Mononuclear cell (primary cell): ENCODE measurements at regions not wholly inside any gene's neighbourhood (a gene's known extent, or its start where the extent isn't known, plus 50 kb on each side); places are given as distances from the start of the nearest gene placed in this dataset.

Source experiments
- H3K27me3 ChIP-seq: 2 replicates; pipeline ENCODE4 v1.6.0; 2011; ENCODE audit warnings: low read length, control low read depth; ENCODE audit not compliant: insufficient read depth
- H3K4me1 ChIP-seq: 2 replicates; pipeline ENCODE4 v1.5.1; 2011; ENCODE audit warnings: mild to moderate bottlenecking, low read length, control low read depth; ENCODE audit not compliant: insufficient read depth
- H3K4me3 ChIP-seq: 2 replicates; pipeline ENCODE4 v1.5.1; 2011; ENCODE audit warnings: mild to moderate bottlenecking, low read length, moderate library complexity
- H3K9me3 ChIP-seq: 2 replicates; pipeline ENCODE4 v1.5.1; 2011; ENCODE audit warnings: low read depth, mild to moderate bottlenecking, control low read depth, low read length

GRCh38 chr11:80532633-80533232, 1091.9 kb upstream of the TENM4 start:
- Histone ChIP-seq H3K27me3 (no peaks in the 10 kb centered on the region), H3K9me3 (no peaks in the 10 kb centered on the region), H3K4me3 (no peak overlapping the region), H3K4me1 (no peaks in the 10 kb centered on the region)

GRCh38 chr11:80529726-80530125, 1088.9 kb upstream of the TENM4 start:
- Histone ChIP-seq H3K27me3 (no peaks in the 10 kb centered on the region), H3K4me3 (no peak overlapping the region), H3K4me1 (no peaks in the 10 kb centered on the region), H3K9me3 (no peaks in the 10 kb centered on the region)

GRCh38 chr11:80525663-80526405, 1085.0 kb upstream of the TENM4 start:
- no peaks in the 10 kb centered on the region for H3K27me3 ChIP-seq
- H3K4me1 ChIP-seq: no peaks in the 10 kb centered on the region
- no peak overlapping the region for H3K4me3 ChIP-seq
- no peaks in the 10 kb centered on the region for H3K9me3 ChIP-seq

DNA sequence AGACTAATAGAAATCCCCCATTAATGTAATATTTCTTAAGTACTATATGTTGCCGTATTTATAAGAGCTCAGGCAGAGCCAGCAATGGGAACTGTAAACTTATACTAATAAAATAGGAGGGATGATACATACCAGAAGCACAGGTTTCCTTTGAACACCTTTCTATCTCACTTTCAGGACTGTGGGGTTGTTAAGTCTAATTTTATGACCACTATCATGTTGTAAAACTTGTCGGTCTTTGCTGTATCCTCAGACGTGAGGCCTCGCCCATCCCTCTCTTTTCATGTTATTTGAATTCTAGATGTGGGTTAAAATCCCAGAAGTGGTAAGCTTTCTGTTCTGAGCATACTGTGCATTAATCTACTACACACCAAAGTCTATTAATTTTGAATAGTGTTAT, 1083.5 kb upstream of the TENM4 start:
- H3K4me1 ChIP-seq: no peaks in the 10 kb centered on the region

GRCh38 chr11:80523057-80523456, 1082.2 kb upstream of the TENM4 start:
- no peak overlapping the region for H3K4me3 ChIP-seq
- H3K9me3 ChIP-seq: no peaks in the 10 kb centered on the region
- H3K27me3 ChIP-seq: no peaks in the 10 kb centered on the region

More for the DNA sequence above, 1083.5 kb upstream of the TENM4 start:
- H3K9me3 ChIP-seq: no peaks in the 10 kb centered on the region
- no peak overlapping the region for H3K4me3 ChIP-seq
- no peaks in the 10 kb centered on the region for H3K27me3 ChIP-seq

GRCh38 chr11:80521592-80521991, 1080.8 kb upstream of the TENM4 start:
- no peaks in the 10 kb centered on the region for H3K4me1 ChIP-seq
- H3K9me3 ChIP-seq: no peaks in the 10 kb centered on the region
- H3K27me3 ChIP-seq: no peaks in the 10 kb centered on the region
- no peak overlapping the region for H3K4me3 ChIP-seq

More at GRCh38 chr11:80523057-80523456, 1082.2 kb upstream of the TENM4 start:
- H3K4me1 ChIP-seq: no peaks in the 10 kb centered on the region

DNA sequence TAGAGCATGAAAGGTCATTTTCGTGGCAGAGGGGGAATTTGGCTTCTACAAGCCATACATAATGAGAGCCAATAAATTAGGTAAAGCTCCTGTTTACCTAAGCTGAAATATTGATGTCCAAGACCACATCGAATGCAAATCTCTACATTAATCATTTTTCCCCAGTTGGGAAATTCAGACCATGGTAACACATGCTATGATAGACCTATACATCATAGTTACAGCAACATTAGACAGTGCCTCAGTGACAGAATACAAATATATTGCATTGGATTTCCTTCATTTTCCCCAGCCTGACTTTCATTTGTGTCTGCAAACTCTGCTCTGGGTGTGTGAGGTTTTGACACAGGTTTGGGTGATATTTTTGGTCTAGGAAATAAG, 1079.7 kb upstream of the TENM4 start:
- H3K4me1 ChIP-seq: no peaks in the 10 kb centered on the region
- H3K27me3 ChIP-seq: no peaks in the 10 kb centered on the region
- H3K4me3 ChIP-seq: no peak overlapping the region
- no peaks in the 10 kb centered on the region for H3K9me3 ChIP-seq

DNA sequence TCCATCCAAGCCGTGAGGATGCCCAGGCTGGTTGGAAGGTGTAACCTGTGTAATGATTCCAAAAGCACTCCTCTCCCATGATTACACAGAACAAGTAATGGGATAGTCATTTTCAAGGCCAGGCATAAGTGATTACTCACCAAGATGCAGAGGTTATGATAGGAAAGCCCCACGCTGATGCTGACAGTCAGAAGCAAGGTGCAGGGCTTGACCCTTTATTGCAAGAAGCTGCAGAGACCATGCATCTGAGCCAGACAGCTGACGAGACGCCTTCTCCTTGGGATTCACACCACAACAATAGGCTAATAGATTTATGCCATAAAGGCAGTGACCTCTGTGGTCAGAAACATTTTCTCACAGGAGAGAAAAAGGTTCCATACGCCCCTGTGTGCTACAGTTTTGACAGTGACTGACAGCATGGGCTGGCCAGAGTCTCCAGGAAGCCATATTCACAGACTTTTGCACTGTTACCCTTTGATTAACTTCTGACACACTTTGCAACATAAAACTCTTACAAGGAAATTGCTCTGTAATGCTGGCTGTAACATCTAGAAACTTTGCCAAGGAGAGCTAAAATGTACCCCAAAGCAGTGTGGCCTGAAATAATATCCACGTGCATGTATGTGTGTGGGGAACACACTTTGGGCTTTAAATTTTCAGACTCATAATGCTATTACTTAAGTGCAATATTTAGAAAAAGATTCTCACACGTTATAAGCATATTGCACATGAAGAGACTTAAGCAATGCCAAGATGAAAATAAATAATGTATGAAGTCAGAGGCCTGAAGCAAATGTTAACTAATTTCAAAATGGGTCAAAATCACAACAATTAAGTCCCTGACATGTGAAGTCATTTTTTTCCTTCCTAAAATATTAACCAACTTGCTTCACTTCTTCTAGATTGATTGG, 1079.0 kb upstream of the TENM4 start:
- Histone ChIP-seq H3K9me3 (no peaks in the 10 kb centered on the region), H3K27me3 (no peaks in the 10 kb centered on the region)

DNA sequence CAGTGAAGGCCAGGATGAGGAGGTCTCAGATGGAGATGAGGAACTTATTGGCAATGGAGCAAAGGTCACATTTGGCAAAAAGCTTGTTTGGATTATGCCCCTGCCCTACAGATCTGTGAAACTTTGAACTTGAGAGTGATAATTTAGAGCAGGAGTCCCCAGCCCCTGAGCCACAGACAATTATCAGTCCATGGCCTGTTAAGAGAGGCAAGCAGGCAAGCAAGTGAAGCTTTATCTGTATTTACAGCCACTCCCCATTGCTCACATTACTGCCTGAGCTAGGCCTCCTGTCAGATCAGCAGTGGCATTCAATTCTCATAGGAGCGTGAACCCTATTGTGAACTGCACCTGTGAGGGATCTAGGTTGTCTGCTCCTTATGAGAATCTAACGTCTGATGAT, 1076.9 kb upstream of the TENM4 start:
- no peaks in the 10 kb centered on the region for H3K27me3 ChIP-seq
- no peak overlapping the region for H3K4me3 ChIP-seq
- no peaks in the 10 kb centered on the region for H3K9me3 ChIP-seq
- H3K4me1 ChIP-seq: no peaks in the 10 kb centered on the region

More for the DNA sequence above, 1079.0 kb upstream of the TENM4 start:
- no peaks in the 10 kb centered on the region for H3K4me1 ChIP-seq
- H3K4me3 ChIP-seq: no peak overlapping the region

DNA sequence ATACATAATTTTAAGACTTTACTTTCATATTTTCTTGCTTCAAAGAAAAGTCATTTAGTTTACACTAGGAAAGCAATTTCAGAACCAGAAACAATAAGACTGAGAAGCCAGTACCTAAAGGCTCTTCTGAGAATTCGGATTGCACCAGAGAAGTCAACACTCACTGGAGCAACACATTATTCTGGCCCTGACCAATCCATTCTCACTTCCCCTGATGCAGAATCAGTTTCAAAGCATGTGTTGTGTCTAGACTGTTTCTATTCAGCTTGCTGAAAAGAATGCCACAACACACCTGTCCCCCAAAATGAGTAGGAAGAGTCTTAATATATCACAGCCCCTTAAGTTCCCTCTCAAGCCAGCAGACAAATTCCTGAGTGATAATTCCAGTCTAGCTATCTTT, 1074.3 kb upstream of the TENM4 start:
- Histone ChIP-seq H3K4me1 (no peaks in the 10 kb centered on the region), H3K4me3 (no peak overlapping the region), H3K27me3 (no peaks in the 10 kb centered on the region), H3K9me3 (no peaks in the 10 kb centered on the region)

GRCh38 chr11:80512491-80512890, 1071.7 kb upstream of the TENM4 start:
- Histone ChIP-seq H3K9me3 (no peaks in the 10 kb centered on the region), H3K27me3 (no peaks in the 10 kb centered on the region), H3K4me3 (no peak overlapping the region), H3K4me1 (no peaks in the 10 kb centered on the region)

DNA sequence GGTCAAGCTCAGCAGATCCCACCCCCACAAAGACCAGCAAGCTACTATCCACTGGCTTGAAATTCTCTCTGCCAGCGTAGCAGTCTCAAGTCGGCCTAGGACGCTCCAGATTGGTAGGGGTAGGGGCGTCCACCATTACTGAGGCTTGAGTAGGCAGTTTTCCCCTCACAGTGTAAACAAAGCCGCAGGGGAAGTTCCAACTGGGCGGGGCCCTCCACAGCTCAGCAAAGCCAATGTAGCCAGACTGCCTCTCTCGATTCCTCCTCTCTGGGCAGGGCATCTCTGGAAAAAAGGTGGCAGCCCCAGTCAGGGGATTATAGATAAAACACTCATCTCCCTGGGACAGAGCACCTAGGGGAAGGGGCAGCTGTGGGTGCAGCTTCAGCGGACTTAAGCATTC, 1064.9 kb upstream of the TENM4 start:
- no peaks in the 10 kb centered on the region for H3K9me3 ChIP-seq
- H3K4me3 ChIP-seq: no peak overlapping the region
- no peaks in the 10 kb centered on the region for H3K4me1 ChIP-seq
- no peaks in the 10 kb centered on the region for H3K27me3 ChIP-seq

GRCh38 chr11:80503990-80504389, 1063.2 kb upstream of the TENM4 start:
- Histone ChIP-seq H3K9me3 (no peaks in the 10 kb centered on the region), H3K27me3 (no peaks in the 10 kb centered on the region), H3K4me3 (no peak overlapping the region), H3K4me1 (no peaks in the 10 kb centered on the region)

DNA sequence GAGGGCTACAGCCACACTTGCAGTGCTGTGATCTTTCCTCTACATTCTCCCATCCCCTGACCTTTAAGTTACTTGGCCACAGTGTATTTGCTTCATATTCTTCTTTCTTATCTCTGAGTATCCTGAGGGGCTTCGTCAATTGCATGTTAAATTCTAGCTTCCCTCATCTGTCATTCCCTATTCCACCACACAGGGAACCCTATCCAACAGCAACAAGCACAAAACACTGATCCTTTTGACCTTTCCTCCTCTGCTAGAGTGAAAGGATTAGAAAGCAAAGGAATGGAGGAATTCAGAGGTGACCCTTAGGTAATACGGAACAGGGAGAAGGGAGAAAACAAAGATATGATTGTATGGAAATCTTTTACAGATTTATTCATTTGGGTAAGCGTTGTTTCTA, 1061.7 kb upstream of the TENM4 start:
- Histone ChIP-seq H3K9me3 (no peaks in the 10 kb centered on the region), H3K4me3 (no peak overlapping the region), H3K4me1 (no peaks in the 10 kb centered on the region), H3K27me3 (no peaks in the 10 kb centered on the region)

DNA sequence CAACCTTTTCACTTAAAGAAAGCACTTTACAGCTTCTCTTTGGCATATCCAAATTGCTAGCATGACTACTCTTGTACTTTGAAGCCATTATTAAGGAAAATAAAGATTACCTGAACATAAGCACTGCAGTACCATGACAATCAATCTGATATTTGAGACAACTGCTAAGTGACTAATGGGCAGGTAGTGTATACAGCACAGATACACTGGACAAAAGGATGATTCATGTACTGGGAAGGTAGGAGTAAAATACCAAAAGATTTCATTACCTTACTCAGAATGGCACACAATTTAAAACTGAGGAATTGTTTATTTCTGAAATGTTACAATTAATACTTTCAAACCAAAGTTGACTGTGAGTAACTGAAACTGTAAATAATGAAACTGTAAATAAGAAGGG, 1054.3 kb upstream of the TENM4 start:
- Histone ChIP-seq H3K9me3 (peaks cover 23% of the 10 kb centered on the region), H3K4me3 (no peak overlapping the region), H3K27me3 (no peaks in the 10 kb centered on the region), H3K4me1 (no peaks in the 10 kb centered on the region)
